ELF-1 (cell line): ENCODE measurements at regions not wholly inside any gene's neighbourhood (a gene's known extent, or its start where the extent isn't known, plus 50 kb on each side); places are given as distances from the start of the nearest gene placed in this dataset.

Experiments
- DNase-seq: peaks from one replicate; pipeline ENCODE4 v3.0.0-alpha.2; 2016; ENCODE audit warnings: low read depth, low spot score

- no peak for DNase-seq
Observed at GRCh38 chrX:110408949-110409588, 50.4 kb downstream of the RTL9 start.

- DNase-seq = peak; percentile 18
Observed at GRCh38 chrX:110409925-110410324, 51.3 kb downstream of the RTL9 start.

- no peak for DNase-seq
Observed at GRCh38 chrX:110410603-110411002, 52.0 kb downstream of the RTL9 start.

- DNase-seq = peak; percentile 94
Observed at GRCh38 chrX:110412971-110413726, 54.5 kb downstream of the RTL9 start.

GRCh38 chrX:110413727-110414124 lies 55.1 kb downstream of the RTL9 start:
- no peak for DNase-seq

- DNase-seq = no peak
Observed at GRCh38 chrX:110414273-110414672, 55.6 kb downstream of the RTL9 start.

- DNase-seq = no peak
Observed at GRCh38 chrX:110414679-110415439, 56.2 kb downstream of the RTL9 start.

- no peak for DNase-seq
Observed at GRCh38 chrX:110415440-110416170, 57.0 kb downstream of the RTL9 start.

GRCh38 chrX:110417128-110417527 lies 58.5 kb downstream of the RTL9 start:
- no peak for DNase-seq

GRCh38 chrX:110418316-110419235 lies 59.9 kb downstream of the RTL9 start:
- peak; percentile 74 for DNase-seq

- DNase-seq = no peak
Observed at GRCh38 chrX:110419512-110419911, 60.9 kb downstream of the RTL9 start.

GRCh38 chrX:110420771-110421499 lies 62.3 kb downstream of the RTL9 start:
- no peak for DNase-seq

- DNase-seq = no peak
Observed at GRCh38 chrX:110421500-110422455, 63.1 kb downstream of the RTL9 start.

- peak; percentile 14 for DNase-seq
Observed at GRCh38 chrX:110425222-110426154, 66.8 kb downstream of the RTL9 start.

- no peak for DNase-seq
Observed at GRCh38 chrX:110426155-110426504, 67.5 kb downstream of the RTL9 start.

GRCh38 chrX:110427076-110427475 lies 68.4 kb downstream of the RTL9 start:
- DNase-seq = peak; percentile 14

GRCh38 chrX:110428144-110428543 lies 69.5 kb downstream of the RTL9 start:
- DNase-seq = no peak
